Transverse colon (tissue), 4 donors: ENCODE measurements at regions not wholly inside any gene's neighbourhood (a gene's known extent, or its start where the extent isn't known, plus 50 kb on each side); places are given as distances from the start of the nearest gene placed in this dataset.
A peak's percentile ranks its signal among the peaks of the same experiment; 100 is the strongest.
"Not testable (repeated sequence)": the region's sequence is repeated elsewhere in the genome, so short reads cannot be mapped to it uniquely, and the experiment has no call there.

Experiments used
- DNase-seq: peaks from one replicate; pipeline ENCODE4 v3.0.0-alpha.2; 2019
- H3K27ac ChIP-seq, 4 donors: fragments of 200-600 bp; sonication (generic); 2 replicates each; pipeline ENCODE4 v1.5.1; 2016 to 2018; ENCODE audit warnings: inconsistent platforms in 4 of 4
- H3K27me3 ChIP-seq: fragments of 200-600 bp; sonication (generic); 2 replicates; pipeline ENCODE4 v1.5.1; 2017; ENCODE audit warnings: inconsistent platforms
- H3K36me3 ChIP-seq, 4 donors: fragments of 200-600 bp; sonication (generic); 2 replicates each; pipeline ENCODE4 v1.5.1; 2017 to 2019; ENCODE audit warnings: inconsistent platforms in 4 of 4
- H3K4me1 ChIP-seq, 4 donors: fragments of 200-600 bp; sonication (generic); 2 replicates each; pipeline ENCODE4 v1.5.1; 2017 to 2020; ENCODE audit warnings: inconsistent platforms in 4 of 4
- H3K4me3 ChIP-seq, 4 donors: fragments of 200-600 bp; sonication (generic); 1 replicate in 1 of 4; 2 replicates in 3 of 4; pipeline versions ENCODE4 v1.5.1 to v1.6.1; 2017 to 2019; ENCODE audit warnings: inconsistent platforms in 4 of 4
- H3K9me3 ChIP-seq, 2 donors: fragments of 200-600 bp; sonication (generic); 2 replicates each; pipeline ENCODE4 v1.5.1; 2017 to 2019; ENCODE audit warnings: inconsistent platforms in 2 of 2
- CTCF ChIP-seq, 5 experiments: fragments of 200-600 bp in 3 of 5; fragments of 450-650 bp in 2 of 5; sonication (generic) in 3 of 5; IDR thresholded peaks; 1 replicate in 2 of 5; 2 replicates in 3 of 5; pipeline ENCODE4 v1.5.1; 2016 to 2017; ENCODE audit warnings: antibody characterized with exemption in 5 of 5, inconsistent platforms in 3 of 5, mild to moderate bottlenecking in 2 of 5, moderate library complexity in 1 of 5
- EP300 ChIP-seq: sonication (generic); formaldehyde crosslinking; IDR thresholded peaks from one replicate; pipeline ENCODE4 v1.6.1; 2017; ENCODE audit warnings: antibody characterized with exemption, low read depth
- POLR2A ChIP-seq: fragments of 450-650 bp; IDR thresholded peaks from one replicate; pipeline ENCODE4 v1.6.1; 2016; ENCODE audit warnings: antibody characterized with exemption, mild to moderate bottlenecking, moderate library complexity
- POLR2AphosphoS5 ChIP-seq, 3 donors: sonication (generic); formaldehyde crosslinking; IDR thresholded peaks; one replicate each; pipeline ENCODE4 v1.6.1; 2016; ENCODE audit warnings: antibody characterized with exemption in 3 of 3
- WGBS, 2 donors: methylation state at CpG; one replicate each; pipeline ENCODE4 v1.1.5; 2018; ENCODE audit warnings: low coverage in 1 of 2; 5-methylcytosine and 5-hydroxymethylcytosine counted together
- in situ Hi-C, 4 donors: fragments of 200-750 bp; cut with MboI; loops; one replicate each; pipeline versions ENCODE4 v1.15.0 to v1.15.1; 2017; ENCODE audit warnings: low sequenced_read_pairs in 3 of 4, low pct_ligation_motif_present in 1 of 4, low pct_unique_long_range_greater_than_20kb in 1 of 4
- intact Hi-C: fragments of 100-400 bp; cut with DNase I; formaldehyde crosslinking; loops from one replicate; pipeline ENCODE4 v1.15.1; 2023; ENCODE audit warnings: low total_unique reads

- Histone ChIP-seq H3K4me1 (no peaks in the 10 kb centered on the region), H3K27ac (no peak overlapping the region), H3K27me3 (no peaks in the 10 kb centered on the region), H3K36me3 (no peaks in the 10 kb centered on the region), H3K4me3 (no peak overlapping the region), H3K9me3 (no peaks in the 10 kb centered on the region)
- TF ChIP-seq EP300 = no peak
- no peak for TF ChIP-seq POLR2A
- no peak for TF ChIP-seq CTCF (IDR thresholded peaks at IDR 0.05)
- TF ChIP-seq POLR2AphosphoS5 (IDR thresholded peaks at IDR 0.05) = no peak
- WGBS, 2 donors = 51 to 60% methylated on average over 1 to 2 of the region's 2 CpGs
- intact Hi-C loops (no loop called here), in situ Hi-C loops (no loop called here)
- no peak for DNase-seq
Observed at GRCh38 chr4:162865102-162865501, 301.6 kb downstream of the NAF1 start.

- Histone ChIP-seq H3K9me3 (no peaks in the 10 kb centered on the region), H3K36me3 (no peaks in the 10 kb centered on the region), H3K27ac (peak overlapping the region in 1 of 4 donors; percentile 21), H3K4me3 (no peak overlapping the region), H3K4me1 (peaks cover 0 to 2% (median 0%) of the 10 kb centered on the region in 4 donors), H3K27me3 (no peaks in the 10 kb centered on the region)
- TF ChIP-seq POLR2A (no peak), EP300 (no peak), CTCF (IDR thresholded peaks at IDR 0.05) (no peak), POLR2AphosphoS5 (IDR thresholded peaks at IDR 0.05) (no peak)
- in situ Hi-C loops (no loop called here), intact Hi-C loops (no loop called here)
- WGBS, 2 donors = 60 to 80% methylated on average over 3 of the region's 3 CpGs
- DNase-seq = no peak
Observed at GRCh38 chr4:162853788-162854187, 312.9 kb downstream of the NAF1 start.

- Histone ChIP-seq H3K27ac (no peak overlapping the region), H3K4me1 (peaks cover 0 to 2% (median 0%) of the 10 kb centered on the region in 4 donors), H3K4me3 (no peak overlapping the region), H3K27me3 (no peaks in the 10 kb centered on the region), H3K9me3 (no peaks in the 10 kb centered on the region), H3K36me3 (no peaks in the 10 kb centered on the region)
- intact Hi-C loops = no loop called here
- TF ChIP-seq EP300 (no peak), POLR2A (no peak), POLR2AphosphoS5 (IDR thresholded peaks at IDR 0.05) (no peak), CTCF (IDR thresholded peaks at IDR 0.05) (no peak)
- 78 to 88% methylated on average over 3 to 4 of the region's 4 CpGs for WGBS, 2 donors
- in situ Hi-C loops = no loop called here
- DNase-seq = no peak
Observed at GRCh38 chr4:162852642-162853041, 314.0 kb downstream of the NAF1 start.

- WGBS, 2 donors = 56 to 73% methylated on average over 5 to 6 of the region's 6 CpGs
- DNase-seq, in situ Hi-C loops: not testable (repeated sequence)
Observed at GRCh38 chr4:162851241-162851758, 315.4 kb downstream of the NAF1 start.

GRCh38 chr4:162849937-162850336 lies 316.8 kb downstream of the NAF1 start:
- TF ChIP-seq POLR2AphosphoS5 (IDR thresholded peaks at IDR 0.05) = no peak
- TF ChIP-seq POLR2A = no peak
- no peak overlapping the region for H3K27ac ChIP-seq
- in situ Hi-C loops = no loop called here
- no peaks in the 10 kb centered on the region for H3K27me3 ChIP-seq
- intact Hi-C loops = no loop called here
- H3K9me3 ChIP-seq = no peaks in the 10 kb centered on the region
- H3K4me3 ChIP-seq = no peak overlapping the region
- H3K4me1 ChIP-seq = peaks cover 0 to 2% (median 0%) of the 10 kb centered on the region in 4 donors
- no peaks in the 10 kb centered on the region for H3K36me3 ChIP-seq
- DNase-seq = no peak

More at GRCh38 chr4:162851241-162851758, 315.4 kb downstream of the NAF1 start:
- H3K9me3 ChIP-seq, H3K4me3 ChIP-seq, H3K36me3 ChIP-seq, intact Hi-C loops, H3K27me3 ChIP-seq, H3K27ac ChIP-seq, H3K4me1 ChIP-seq: not testable (repeated sequence)
